ENCODE measurements at regions not wholly inside any gene's neighbourhood (a gene's known extent, or its start where the extent isn't known, plus 50 kb on each side); places are given as distances from the start of the nearest gene placed in this dataset.

- Mint-ChIP-seq H3K4me3 (ENCODE audit: unreplicated experiment) (no peak overlapping the region), H3K27me3 (ENCODE audit: insufficient read depth, unreplicated experiment) (no peaks in the 10 kb centered on the region), H3K9me3 (ENCODE audit: unreplicated experiment) (no peaks in the 10 kb centered on the region), H3K4me1 (ENCODE audit: insufficient read depth, unreplicated experiment) (no peaks in the 10 kb centered on the region), H3K27ac (ENCODE audit: low read depth, unreplicated experiment) (no peak overlapping the region), H3K36me3 (ENCODE audit: insufficient read depth, unreplicated experiment) (no peaks in the 10 kb centered on the region)
- CTCF ChIA-PET, result interaction anchor here (0.7 to 4.9 kb wide), 2 partner anchors 9 to 14 kb away, joined by 4 to 27 read pairs; no protein-coding TSS in a partner anchor
- DNase-seq (ENCODE audit: unreplicated experiment), result no peak
- POLR2A ChIA-PET, result interaction anchor here (0.6 kb wide), 1 partner anchor 49 kb away, joined by 3 read pairs; no protein-coding TSS in a partner anchor
- TF ChIP-seq, protein P1, sequence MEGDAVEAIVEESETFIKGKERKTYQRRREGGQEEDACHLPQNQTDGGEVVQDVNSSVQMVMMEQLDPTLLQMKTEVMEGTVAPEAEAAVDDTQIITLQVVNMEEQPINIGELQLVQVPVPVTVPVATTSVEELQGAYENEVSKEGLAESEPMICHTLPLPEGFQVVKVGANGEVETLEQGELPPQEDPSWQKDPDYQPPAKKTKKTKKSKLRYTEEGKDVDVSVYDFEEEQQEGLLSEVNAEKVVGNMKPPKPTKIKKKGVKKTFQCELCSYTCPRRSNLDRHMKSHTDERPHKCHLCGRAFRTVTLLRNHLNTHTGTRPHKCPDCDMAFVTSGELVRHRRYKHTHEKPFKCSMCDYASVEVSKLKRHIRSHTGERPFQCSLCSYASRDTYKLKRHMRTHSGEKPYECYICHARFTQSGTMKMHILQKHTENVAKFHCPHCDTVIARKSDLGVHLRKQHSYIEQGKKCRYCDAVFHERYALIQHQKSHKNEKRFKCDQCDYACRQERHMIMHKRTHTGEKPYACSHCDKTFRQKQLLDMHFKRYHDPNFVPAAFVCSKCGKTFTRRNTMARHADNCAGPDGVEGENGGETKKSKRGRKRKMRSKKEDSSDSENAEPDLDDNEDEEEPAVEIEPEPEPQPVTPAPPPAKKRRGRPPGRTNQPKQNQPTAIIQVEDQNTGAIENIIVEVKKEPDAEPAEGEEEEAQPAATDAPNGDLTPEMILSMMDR (IDR thresholded peaks at IDR 0.05; ENCODE audit: unreplicated experiment), result no peak
- BruUV-seq (replicated peaks), result no TSS peak
- intact Hi-C loops (cut with micrococcal nuclease), result no loop called here
Observed at GRCh38 chr18:27619906-27620305, 434.8 kb upstream of the CHST9 start.

GRCh38 chr18:27619090-27619772 is 434.1 kb upstream of the CHST9 start:
- no peak overlapping the region for H3K4me3 Mint-ChIP-seq (ENCODE audit: unreplicated experiment)
- H3K9me3 Mint-ChIP-seq (ENCODE audit: unreplicated experiment), result no peaks in the 10 kb centered on the region
- H3K27ac Mint-ChIP-seq (ENCODE audit: low read depth, unreplicated experiment), result no peak overlapping the region
- BruUV-seq (replicated peaks), result no TSS peak
- H3K36me3 Mint-ChIP-seq (ENCODE audit: insufficient read depth, unreplicated experiment), result no peaks in the 10 kb centered on the region
- TF ChIP-seq, protein P1 (IDR thresholded peaks at IDR 0.05; ENCODE audit: unreplicated experiment), result no peak
- intact Hi-C loops (cut with micrococcal nuclease), result no loop called here
- no peaks in the 10 kb centered on the region for H3K27me3 Mint-ChIP-seq (ENCODE audit: insufficient read depth, unreplicated experiment)
- POLR2A ChIA-PET, result no interaction called here
- DNase-seq (ENCODE audit: unreplicated experiment), result no peak
- CTCF ChIA-PET, result interaction anchor here (0.6 to 4.9 kb wide), 2 partner anchors 10 to 14 kb away, joined by 5 to 27 read pairs; no protein-coding TSS in a partner anchor
- H3K4me1 Mint-ChIP-seq (ENCODE audit: insufficient read depth, unreplicated experiment), result no peaks in the 10 kb centered on the region

DNA sequence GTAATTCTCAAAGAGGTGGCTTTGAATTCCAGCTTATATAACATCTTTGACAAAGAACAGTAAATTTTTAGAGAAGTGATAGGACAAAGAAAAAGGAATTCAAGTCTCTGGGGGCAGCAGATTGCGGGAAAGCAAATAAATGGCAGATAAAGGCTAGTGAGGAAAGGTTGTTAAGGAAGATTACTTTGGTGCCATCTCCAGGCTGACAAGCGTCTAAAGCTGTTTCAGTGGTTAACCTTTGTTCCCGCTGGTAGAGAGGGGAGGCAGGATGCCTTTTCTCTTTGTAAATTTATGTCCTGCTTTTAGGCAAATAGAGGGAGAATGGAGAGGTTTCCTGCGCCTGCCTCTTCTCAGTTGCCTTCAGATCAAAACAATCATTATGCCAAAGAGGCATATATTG is 431.2 kb upstream of the CHST9 start:
- ChIA-PET CTCF (interaction anchor here (0.9 to 4.9 kb wide), 3 partner anchors 11 to 586 kb away, joined by 3 to 27 read pairs (median 5); no protein-coding TSS in a partner anchor), POLR2A (no interaction called here)
- Mint-ChIP-seq H3K27ac (ENCODE audit: low read depth, unreplicated experiment) (no peak overlapping the region), H3K4me1 (ENCODE audit: insufficient read depth, unreplicated experiment) (no peaks in the 10 kb centered on the region), H3K36me3 (ENCODE audit: insufficient read depth, unreplicated experiment) (no peaks in the 10 kb centered on the region), H3K4me3 (ENCODE audit: unreplicated experiment) (no peak overlapping the region), H3K9me3 (ENCODE audit: unreplicated experiment) (no peaks in the 10 kb centered on the region), H3K27me3 (ENCODE audit: insufficient read depth, unreplicated experiment) (no peaks in the 10 kb centered on the region)
- TF ChIP-seq, protein P1 (IDR thresholded peaks at IDR 0.05; ENCODE audit: unreplicated experiment), result no peak
- intact Hi-C loops (cut with micrococcal nuclease), result no loop called here
- no peak for DNase-seq (ENCODE audit: unreplicated experiment)
- no TSS peak for BruUV-seq (replicated peaks)

DNA sequence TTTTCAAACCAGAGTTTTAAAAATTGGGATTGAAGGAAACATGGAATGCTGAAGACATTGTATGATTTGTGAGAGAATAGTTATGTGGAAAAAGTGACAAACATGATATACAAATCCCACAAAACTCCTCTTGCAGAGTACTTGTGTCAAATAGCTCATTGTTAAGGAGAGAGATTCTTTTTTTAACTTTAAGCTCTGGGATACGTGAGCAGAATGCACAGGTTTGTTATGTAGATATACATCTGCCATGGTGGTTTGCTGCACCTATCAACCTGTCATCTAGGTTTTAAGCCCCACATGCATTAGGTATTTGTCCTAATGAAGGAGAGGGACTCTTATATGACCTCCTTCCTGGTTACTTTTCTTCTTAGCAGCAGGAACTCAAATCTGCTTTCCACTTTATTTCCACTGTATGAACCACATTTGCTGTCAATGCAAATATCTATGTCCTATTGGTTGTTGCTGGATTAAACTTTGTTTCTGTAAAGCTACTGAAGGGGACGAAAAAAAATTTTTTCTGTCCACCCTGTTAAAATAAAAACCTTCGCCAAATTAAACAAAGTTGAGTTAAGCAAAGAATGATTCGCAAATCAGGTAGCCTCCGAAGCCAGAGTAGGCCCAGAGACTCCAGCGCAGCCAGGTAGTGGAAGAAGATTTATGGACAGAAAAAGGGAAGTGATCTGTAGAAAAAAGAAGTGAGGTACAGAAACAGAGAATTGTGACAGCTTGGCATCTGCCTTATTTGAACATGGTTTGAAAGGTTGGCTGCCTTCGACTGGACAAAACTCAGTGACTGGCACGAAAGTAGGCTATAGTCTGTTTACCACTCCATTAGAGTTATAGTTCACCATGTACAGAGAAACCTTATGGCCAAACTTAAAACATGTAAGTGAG is 430.1 kb upstream of the CHST9 start:
- ChIA-PET POLR2A (no interaction called here), CTCF (interaction anchor here (0.6 to 4.9 kb wide), 5 partner anchors 10 to 135 kb away, joined by 3 to 27 read pairs (median 6); no protein-coding TSS in a partner anchor)
- Mint-ChIP-seq H3K36me3 (ENCODE audit: insufficient read depth, unreplicated experiment) (no peaks in the 10 kb centered on the region), H3K27ac (ENCODE audit: low read depth, unreplicated experiment) (no peak overlapping the region), H3K27me3 (ENCODE audit: insufficient read depth, unreplicated experiment) (no peaks in the 10 kb centered on the region), H3K4me3 (ENCODE audit: unreplicated experiment) (no peak overlapping the region), H3K4me1 (ENCODE audit: insufficient read depth, unreplicated experiment) (no peaks in the 10 kb centered on the region), H3K9me3 (ENCODE audit: unreplicated experiment) (no peaks in the 10 kb centered on the region)
- TF ChIP-seq, protein P1 (IDR thresholded peaks at IDR 0.05; ENCODE audit: unreplicated experiment), result no peak
- no peak for DNase-seq (ENCODE audit: unreplicated experiment)
- BruUV-seq (replicated peaks), result no TSS peak
- intact Hi-C loops (cut with micrococcal nuclease), result no loop called here

Data from MCF 10A (cell line).